ENCODE measurements at regions not wholly inside any gene's neighbourhood (a gene's known extent, or its start where the extent isn't known, plus 50 kb on each side); places are given as distances from the start of the nearest gene placed in this dataset.

GRCh38 chr3:45277636-45278035 lies 51.5 kb upstream of the TMEM158 start:
- DNase-seq = no peak
- H3K27ac Mint-ChIP-seq (ENCODE audit: unreplicated experiment) = no peak overlapping the region
- H3K4me3 Mint-ChIP-seq (ENCODE audit: low read depth, unreplicated experiment) = no peak overlapping the region
- no TSS peak for BruUV-seq (replicated peaks)
- H3K9me3 Mint-ChIP-seq (ENCODE audit: low read depth, unreplicated experiment) = peaks cover 5% of the 10 kb centered on the region
- TF ChIP-seq, protein P1, sequence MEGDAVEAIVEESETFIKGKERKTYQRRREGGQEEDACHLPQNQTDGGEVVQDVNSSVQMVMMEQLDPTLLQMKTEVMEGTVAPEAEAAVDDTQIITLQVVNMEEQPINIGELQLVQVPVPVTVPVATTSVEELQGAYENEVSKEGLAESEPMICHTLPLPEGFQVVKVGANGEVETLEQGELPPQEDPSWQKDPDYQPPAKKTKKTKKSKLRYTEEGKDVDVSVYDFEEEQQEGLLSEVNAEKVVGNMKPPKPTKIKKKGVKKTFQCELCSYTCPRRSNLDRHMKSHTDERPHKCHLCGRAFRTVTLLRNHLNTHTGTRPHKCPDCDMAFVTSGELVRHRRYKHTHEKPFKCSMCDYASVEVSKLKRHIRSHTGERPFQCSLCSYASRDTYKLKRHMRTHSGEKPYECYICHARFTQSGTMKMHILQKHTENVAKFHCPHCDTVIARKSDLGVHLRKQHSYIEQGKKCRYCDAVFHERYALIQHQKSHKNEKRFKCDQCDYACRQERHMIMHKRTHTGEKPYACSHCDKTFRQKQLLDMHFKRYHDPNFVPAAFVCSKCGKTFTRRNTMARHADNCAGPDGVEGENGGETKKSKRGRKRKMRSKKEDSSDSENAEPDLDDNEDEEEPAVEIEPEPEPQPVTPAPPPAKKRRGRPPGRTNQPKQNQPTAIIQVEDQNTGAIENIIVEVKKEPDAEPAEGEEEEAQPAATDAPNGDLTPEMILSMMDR (IDR thresholded peaks at IDR 0.05; ENCODE audit: unreplicated experiment) = no peak
- CTCF ChIA-PET = no interaction called here
- intact Hi-C loops (cut with micrococcal nuclease; ENCODE audit: unreplicated experiment) = no loop called here
- H3K27me3 Mint-ChIP-seq (ENCODE audit: unreplicated experiment) = peaks cover 65% of the 10 kb centered on the region
- H3K36me3 Mint-ChIP-seq (ENCODE audit: insufficient read depth, unreplicated experiment) = no peaks in the 10 kb centered on the region
- H3K4me1 Mint-ChIP-seq (ENCODE audit: low read depth, unreplicated experiment) = no peaks in the 10 kb centered on the region

GRCh38 chr3:45280232-45280631 lies 54.1 kb upstream of the TMEM158 start:
- intact Hi-C loops (cut with micrococcal nuclease; ENCODE audit: unreplicated experiment) = no loop called here
- Mint-ChIP-seq H3K4me1 (ENCODE audit: low read depth, unreplicated experiment) (no peaks in the 10 kb centered on the region), H3K27ac (ENCODE audit: unreplicated experiment) (no peak overlapping the region), H3K9me3 (ENCODE audit: low read depth, unreplicated experiment) (peaks cover 5% of the 10 kb centered on the region), H3K27me3 (ENCODE audit: unreplicated experiment) (peaks cover 75% of the 10 kb centered on the region), H3K4me3 (ENCODE audit: low read depth, unreplicated experiment) (no peak overlapping the region), H3K36me3 (ENCODE audit: insufficient read depth, unreplicated experiment) (no peaks in the 10 kb centered on the region)
- BruUV-seq (replicated peaks) = no TSS peak
- DNase-seq = no peak
- CTCF ChIA-PET = no interaction called here
- TF ChIP-seq, protein P1 (IDR thresholded peaks at IDR 0.05; ENCODE audit: unreplicated experiment) = no peak

DNA sequence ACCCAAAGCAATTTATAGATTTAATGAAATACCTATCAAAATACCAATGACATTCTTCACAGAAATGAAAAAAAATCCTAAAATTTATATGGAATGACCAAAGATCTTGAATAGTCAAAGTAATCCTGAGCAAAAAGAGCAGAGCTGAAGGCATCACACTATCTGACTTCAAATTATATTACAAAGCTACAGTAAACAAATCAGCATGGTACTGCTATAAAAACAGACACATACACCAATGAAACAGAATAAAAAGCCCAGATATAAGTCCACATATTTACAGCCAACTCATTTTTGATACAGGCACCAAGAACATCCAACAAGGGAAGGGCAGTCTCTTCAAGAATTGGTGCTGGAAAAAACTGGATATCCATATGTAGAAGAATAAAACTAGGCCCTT lies 54.9 kb upstream of the TMEM158 start:
- Mint-ChIP-seq H3K27me3 (ENCODE audit: unreplicated experiment) (peaks cover 75% of the 10 kb centered on the region), H3K9me3 (ENCODE audit: low read depth, unreplicated experiment) (peaks cover 5% of the 10 kb centered on the region), H3K36me3 (ENCODE audit: insufficient read depth, unreplicated experiment) (no peaks in the 10 kb centered on the region), H3K4me3 (ENCODE audit: low read depth, unreplicated experiment) (no peak overlapping the region), H3K4me1 (ENCODE audit: low read depth, unreplicated experiment) (no peaks in the 10 kb centered on the region), H3K27ac (ENCODE audit: unreplicated experiment) (no peak overlapping the region)
- TF ChIP-seq, protein P1 (IDR thresholded peaks at IDR 0.05; ENCODE audit: unreplicated experiment) = no peak
- BruUV-seq (replicated peaks) = no TSS peak
- CTCF ChIA-PET = no interaction called here
- intact Hi-C loops (cut with micrococcal nuclease; ENCODE audit: unreplicated experiment) = no loop called here
- DNase-seq = no peak

GRCh38 chr3:45283471-45283870 lies 57.4 kb upstream of the TMEM158 start:
- BruUV-seq (replicated peaks) = no TSS peak

More at GRCh38 chr3:45283471-45283870, 57.4 kb upstream of the TMEM158 start:
- Mint-ChIP-seq H3K4me1 (ENCODE audit: low read depth, unreplicated experiment) (no peaks in the 10 kb centered on the region), H3K27ac (ENCODE audit: unreplicated experiment) (no peak overlapping the region), H3K36me3 (ENCODE audit: insufficient read depth, unreplicated experiment) (no peaks in the 10 kb centered on the region), H3K4me3 (ENCODE audit: low read depth, unreplicated experiment) (no peak overlapping the region), H3K9me3 (ENCODE audit: low read depth, unreplicated experiment) (peaks cover 3% of the 10 kb centered on the region), H3K27me3 (ENCODE audit: unreplicated experiment) (peaks cover 80% of the 10 kb centered on the region)
- intact Hi-C loops (cut with micrococcal nuclease; ENCODE audit: unreplicated experiment) = no loop called here
- no peak for DNase-seq
- CTCF ChIA-PET = no interaction called here
- TF ChIP-seq, protein P1 (IDR thresholded peaks at IDR 0.05; ENCODE audit: unreplicated experiment) = no peak

All from Calu3 (cell line).